ENCODE measurements at regions not wholly inside any gene's neighbourhood (a gene's known extent, or its start where the extent isn't known, plus 50 kb on each side); places are given as distances from the start of the nearest gene placed in this dataset.

DNA sequence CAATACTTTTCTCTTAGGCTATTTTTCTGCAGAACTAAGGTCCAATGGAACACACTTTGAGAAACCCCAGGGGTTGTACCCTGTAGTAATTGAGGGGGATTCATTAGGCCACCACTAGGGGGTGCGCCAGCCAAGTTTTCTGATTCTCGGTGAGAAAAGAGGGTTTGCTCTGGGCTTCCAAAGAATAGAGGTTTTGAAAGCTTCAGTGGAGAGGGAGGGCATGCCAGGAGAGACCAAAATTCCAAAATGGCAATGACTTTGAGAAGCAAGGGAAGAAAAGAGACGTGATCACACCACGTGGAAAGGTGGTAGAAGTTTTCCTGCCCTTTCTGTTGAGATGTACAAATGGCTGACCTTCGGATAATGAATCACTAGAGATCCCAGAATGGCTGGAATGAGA, 323.3 kb downstream of the RPS6KC1 start:
- peak; percentile 8 for DNase-seq (ENCODE audit: low read depth)

- no peak for DNase-seq (ENCODE audit: low read depth)
Observed at GRCh38 chr1:213375002-213375401, 324.0 kb downstream of the RPS6KC1 start.

DNA sequence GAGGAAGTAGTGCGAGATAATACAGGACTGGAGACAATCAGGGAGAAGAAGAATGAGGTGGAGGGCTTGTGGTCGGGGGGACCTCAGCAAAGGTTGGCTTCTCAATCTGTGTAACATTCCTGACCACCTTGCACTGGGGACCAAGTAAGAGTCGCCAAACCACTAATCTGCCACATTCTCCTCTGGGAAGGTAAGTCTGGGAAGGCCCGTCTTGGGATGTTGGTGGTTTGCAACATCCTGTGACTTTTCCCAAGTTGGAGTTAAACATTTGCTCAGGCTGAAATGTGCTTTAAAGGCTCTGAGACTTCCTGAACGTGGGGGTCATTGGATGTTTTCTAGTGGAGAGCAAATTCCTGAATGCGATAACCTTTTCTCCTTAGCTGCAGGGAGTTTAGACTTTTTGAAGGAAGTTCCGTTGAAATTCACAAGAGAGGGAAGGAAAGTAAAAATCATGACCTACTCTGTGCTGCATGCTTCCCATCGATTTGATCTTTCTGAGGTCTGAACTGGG, 325.9 kb downstream of the RPS6KC1 start:
- DNase-seq (ENCODE audit: low read depth) = no peak

DNA sequence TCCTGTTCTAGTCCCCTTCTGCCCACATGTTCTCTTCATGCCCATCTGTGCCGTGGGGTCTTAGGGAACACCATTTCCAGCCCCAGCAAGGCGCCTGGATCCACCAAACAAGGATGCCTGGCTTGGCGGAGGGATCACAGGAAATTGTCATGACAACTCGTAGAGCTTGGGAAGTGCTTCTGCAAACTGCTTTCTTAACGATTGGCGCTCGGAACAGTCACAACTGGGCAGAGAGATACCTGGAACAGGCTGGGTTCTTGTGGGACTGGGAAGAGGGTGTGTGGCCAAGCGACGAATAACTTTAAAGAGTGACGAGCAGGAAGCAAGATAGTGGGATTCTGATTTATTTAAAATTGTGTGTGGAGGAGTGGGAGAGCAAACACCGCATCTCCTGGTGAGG, 329.8 kb downstream of the RPS6KC1 start:
- no peak for DNase-seq (ENCODE audit: low read depth)

DNA sequence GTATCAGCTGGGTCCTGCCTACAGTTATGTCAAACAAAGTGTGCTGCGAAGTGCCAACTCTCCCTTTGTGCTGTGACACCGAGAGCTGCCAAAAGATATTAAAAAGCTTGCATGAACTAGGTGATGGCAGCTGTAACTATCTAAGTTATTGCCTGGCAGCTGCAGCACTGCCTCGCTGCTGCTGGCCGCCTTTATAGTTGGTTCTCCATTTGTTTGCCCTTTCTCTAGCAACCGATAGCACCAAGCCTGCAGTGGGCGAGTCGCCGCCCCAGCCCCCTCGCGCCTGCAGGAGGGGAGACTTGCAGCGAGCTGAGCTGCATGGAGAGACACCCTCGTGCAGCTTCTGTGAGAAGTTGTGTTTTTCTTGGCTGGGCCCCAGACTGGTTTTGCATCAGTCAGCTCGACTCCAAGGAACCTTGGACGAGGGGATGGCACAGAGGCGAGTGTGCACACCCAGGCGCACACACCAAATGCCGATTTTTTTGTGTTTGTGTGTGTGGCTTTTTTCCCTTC, 330.6 kb downstream of the RPS6KC1 start:
- DNase-seq (ENCODE audit: low read depth) = no peak

- DNase-seq (ENCODE audit: low read depth) = no peak
Observed at GRCh38 chr1:213383465-213383864, 332.4 kb downstream of the RPS6KC1 start.

GRCh38 chr1:213385201-213385600, 334.2 kb downstream of the RPS6KC1 start:
- no peak for DNase-seq (ENCODE audit: low read depth)

DNA sequence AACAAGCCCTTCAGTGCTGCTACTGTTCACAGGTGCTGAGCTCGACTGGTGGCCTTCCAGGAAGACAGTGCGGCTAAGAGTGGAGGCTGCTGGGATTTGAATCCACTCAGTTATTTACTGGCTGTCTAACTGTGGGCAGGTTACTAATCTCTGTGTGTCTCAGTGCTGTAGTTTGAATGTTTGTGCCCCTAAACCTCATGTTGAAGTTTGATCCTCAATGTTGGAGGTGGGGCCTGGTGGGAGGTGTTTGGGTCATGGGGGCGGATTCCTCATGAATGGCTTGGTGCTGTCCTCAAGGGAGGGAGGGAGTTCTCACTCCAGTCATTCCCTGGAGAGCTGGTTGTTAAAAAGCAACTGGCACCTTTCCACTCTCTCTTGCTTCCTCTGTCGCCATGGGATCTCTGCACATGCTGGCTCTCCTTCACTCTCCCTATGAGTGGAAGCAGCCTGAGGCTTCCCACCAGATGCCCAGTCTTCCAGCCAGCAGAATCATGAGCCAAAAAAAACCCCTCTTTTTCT, 334.8 kb downstream of the RPS6KC1 start:
- DNase-seq (ENCODE audit: low read depth) = no peak

DNA sequence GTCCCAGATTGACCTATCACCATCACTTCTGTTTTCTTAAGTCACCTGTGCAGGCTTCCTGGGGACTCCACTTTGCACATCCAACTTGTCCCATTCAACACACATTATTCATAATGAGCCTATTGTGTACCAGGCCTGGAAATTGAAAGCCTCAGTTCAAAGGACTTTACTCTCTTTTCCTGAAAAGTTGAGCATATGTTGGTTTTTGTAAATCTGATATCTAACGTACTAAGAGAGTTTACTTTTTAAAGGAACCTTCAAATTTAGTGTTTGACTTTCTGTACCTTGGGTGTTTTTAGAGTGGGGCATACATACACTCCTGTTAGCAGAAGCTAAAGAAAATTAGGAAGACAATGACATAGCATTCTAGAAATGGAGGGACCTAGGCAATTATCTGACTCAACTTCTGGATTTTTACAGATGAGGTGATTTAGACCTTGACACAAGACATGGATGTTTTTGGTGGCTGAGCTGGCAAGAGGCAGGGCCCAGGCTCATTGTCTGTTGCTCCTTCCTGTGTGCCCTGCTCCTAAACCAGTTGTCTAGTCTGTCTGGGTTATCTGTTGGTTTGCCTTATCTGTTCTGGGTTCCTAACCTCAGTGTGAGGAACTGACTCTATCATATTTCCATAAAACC, 336.5 kb downstream of the RPS6KC1 start:
- DNase-seq (ENCODE audit: low read depth) = no peak

DNA sequence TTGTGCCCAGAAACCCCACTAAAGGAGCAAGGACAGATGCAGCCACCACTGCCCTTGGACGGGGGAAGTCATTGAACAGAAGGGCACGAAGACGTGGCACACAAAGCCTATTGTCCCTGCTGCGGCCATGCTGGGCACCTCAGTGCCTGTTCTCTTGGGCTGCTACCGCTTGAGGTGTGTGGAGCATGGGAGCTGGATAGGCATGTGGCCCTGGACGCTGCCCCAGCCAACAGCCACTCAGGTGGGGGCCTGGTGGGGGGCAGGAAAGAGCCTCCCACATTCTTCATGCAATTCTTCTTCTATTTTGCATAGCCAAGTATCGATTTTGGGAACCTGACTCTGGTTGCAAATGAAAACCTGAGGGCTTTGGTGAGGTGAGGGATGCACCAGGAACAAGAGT, 337.2 kb downstream of the RPS6KC1 start:
- DNase-seq (ENCODE audit: low read depth) = no peak

DNA sequence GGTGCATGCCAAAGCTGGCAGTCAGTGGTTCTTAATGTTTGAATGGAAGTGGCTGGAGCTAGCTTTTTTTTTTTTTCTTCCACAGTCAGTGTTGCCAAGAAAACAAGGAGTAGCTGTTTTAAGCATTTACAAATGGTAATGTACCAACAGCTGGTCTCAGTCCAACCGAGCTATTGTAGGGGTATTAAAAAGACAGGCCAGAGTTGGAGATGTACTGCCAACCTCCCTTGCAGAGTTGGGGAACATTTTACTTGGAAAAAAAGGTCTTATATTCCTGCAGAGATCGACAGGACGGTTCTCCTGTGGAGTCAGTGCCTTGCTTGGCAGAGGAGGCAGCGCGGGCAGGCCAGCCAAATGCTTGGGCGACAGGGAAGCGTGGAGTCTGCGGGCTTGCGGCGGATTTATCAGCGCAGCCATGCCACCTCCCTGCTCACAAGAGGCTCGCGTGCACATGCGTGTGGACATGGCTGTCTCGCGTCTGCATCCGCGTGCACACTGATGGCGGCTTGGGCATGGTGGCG, 338.1 kb downstream of the RPS6KC1 start:
- no peak for DNase-seq (ENCODE audit: low read depth)

DNA sequence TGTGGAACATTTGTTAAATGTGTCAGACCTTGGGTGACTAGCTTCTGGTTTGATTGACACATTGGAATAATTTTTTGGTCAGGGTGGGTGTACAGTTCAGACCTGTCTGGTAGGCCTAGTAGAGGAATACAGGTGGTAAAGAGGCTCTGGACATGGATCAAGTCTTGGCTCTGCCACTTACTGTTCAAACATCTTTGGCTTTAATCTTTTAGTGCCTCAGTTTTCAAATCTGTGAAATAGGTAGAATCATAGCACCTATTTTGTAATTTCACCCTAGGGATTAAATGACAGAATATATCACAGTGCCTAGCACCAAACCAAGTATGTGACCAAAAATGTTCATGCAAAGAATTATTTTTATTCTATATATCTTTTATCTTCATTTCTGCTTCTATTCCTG, 340.4 kb downstream of the RPS6KC1 start:
- no peak for DNase-seq (ENCODE audit: low read depth)

DNA sequence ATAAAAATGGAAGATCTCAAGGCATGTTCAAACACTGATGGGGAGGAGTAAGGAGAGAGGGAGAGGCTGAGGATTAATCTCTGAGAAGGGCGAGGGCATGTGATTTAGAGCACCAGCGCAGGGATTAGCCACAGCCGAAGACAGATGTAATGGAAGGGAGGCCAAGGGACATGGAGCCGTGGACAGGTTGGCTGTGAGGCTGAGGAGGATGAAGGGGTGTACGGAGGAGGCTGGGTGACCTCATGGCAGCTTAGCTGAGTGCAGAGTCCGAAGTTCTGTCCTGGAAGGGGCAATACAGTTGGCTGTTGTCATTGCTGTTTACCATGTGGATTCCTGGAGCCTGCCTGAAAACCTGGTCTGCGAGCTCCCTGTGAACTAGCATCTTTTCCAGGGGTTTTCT, 342.8 kb downstream of the RPS6KC1 start:
- no peak for DNase-seq (ENCODE audit: low read depth)

- no peak for DNase-seq (ENCODE audit: low read depth)
Observed at GRCh38 chr1:213394837-213395236, 343.8 kb downstream of the RPS6KC1 start.

GRCh38 chr1:213397638-213398037, 346.6 kb downstream of the RPS6KC1 start:
- no peak for DNase-seq (ENCODE audit: low read depth)

DNA sequence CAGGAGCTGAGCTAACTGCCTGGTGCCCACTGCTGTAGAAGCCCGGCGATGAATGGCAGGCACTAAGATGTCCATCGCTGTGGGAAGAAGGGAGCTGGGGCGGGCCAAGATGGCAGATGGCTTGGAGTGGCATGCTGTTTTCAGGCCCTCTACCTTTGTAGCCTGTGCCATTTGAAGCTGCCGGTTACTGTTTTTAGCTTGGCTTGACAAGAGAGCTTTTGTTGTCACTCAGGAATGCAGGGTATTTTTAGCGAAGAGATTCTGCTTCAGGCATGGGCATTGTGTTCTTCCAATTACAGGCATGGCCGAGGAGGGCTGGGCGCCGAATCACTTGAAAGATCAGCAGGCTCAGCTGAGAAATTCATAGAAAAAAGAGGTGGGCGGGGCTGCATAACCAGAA, 348.7 kb downstream of the RPS6KC1 start:
- DNase-seq (ENCODE audit: low read depth) = no peak

- no peak for DNase-seq (ENCODE audit: low read depth)
Observed at GRCh38 chr1:213409208-213409631, 358.2 kb downstream of the RPS6KC1 start.

- DNase-seq (ENCODE audit: low read depth) = no peak
Observed at GRCh38 chr1:213409971-213410370, 358.9 kb downstream of the RPS6KC1 start.

GRCh38 chr1:213414346-213414745, 363.3 kb downstream of the RPS6KC1 start:
- DNase-seq (ENCODE audit: low read depth) = no peak

- DNase-seq (ENCODE audit: low read depth) = no peak
Observed at GRCh38 chr1:213414911-213415310, 363.9 kb downstream of the RPS6KC1 start.

DNA sequence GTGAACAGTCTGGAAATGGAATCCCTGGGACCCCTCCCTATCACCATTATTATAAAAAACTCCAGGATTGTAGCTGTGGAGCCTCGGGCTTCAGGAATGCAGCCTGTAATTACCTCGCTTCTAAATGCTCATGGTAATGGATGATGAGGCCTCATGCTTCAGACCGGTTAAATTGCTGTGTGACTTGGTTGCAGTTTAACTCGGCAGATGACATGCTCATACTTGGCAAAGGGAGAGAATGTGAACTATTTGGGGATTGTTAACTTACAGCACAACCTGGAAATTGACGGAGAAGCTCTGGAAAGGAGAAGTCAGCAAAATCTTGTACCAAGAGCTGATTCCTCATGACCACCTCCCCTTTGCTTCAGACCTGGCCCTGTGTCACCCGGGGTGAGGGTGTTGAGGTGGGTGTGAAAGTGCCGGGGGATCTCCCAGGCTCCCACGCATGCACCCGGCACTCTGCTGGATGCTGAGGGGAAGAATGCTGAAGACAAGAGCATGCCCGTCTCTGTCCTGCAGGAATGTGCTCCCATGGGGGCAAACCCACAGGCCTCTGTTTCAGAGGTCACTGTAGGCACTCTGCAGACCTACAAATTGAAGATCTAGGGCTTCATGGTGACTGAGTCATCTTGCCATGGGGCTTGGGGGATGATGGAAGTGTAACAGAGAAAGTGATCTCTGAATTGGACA, 364.8 kb downstream of the RPS6KC1 start:
- no peak for DNase-seq (ENCODE audit: low read depth)

DNA sequence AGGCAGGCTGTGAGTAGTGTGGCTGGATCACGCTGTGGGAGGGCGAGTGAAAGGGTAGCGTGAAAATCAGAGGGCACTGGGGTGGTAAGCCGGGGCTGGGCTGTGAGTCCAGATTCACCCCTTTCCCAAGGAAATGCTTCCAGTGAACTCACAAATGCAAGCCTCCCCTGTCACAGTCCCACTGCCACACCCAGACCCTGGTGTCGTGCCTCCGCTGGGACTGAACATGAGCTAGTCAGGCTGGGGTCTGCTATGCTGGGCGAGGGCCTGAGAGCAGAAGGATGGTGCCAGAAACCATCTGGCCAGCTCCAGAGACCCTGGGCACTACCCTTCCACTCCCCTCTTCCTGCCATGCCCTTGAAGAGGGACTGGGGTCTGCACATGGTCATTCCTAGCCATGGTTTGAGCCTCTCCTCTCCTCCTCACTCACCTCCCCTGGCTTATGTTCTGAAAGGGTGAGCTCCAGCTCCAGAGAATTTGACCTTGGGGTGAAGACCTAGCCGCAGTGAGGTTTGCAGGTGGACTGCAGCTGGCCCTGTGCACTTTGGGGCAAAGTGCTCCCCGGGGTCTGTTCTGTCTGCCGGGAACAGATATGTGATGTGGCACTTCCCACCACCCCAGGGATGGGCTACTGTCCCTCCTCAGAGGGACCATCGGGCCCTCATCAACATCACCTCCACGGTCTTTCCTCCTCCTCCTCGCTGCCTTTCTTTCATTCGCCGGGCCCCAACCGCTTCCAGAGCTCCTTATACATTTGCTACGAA, 365.6 kb downstream of the RPS6KC1 start:
- DNase-seq (ENCODE audit: low read depth) = no peak
